ENCODE measurements at regions not wholly inside any gene's neighbourhood (a gene's known extent, or its start where the extent isn't known, plus 50 kb on each side); places are given as distances from the start of the nearest gene placed in this dataset.

DNA sequence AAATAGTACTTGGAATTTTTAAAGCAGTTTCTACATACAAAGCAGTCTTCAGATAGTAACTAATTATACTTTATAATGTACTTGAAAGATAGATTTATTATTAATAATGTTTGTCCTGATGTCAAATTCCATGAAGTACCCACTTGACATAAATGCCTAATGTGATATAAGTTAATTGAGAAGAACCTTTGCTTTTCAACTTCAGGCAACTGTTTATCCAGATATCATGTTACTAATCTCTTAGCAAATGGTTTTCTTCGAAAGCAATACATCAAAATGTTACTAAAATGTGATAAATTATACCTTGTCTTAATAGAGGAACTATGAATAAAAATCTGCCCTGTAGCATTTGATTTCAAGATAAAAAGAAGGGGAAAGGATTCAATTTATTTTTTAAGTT, 146.8 kb upstream of the FBXL17 start:
- TF ChIP-seq, protein P1, sequence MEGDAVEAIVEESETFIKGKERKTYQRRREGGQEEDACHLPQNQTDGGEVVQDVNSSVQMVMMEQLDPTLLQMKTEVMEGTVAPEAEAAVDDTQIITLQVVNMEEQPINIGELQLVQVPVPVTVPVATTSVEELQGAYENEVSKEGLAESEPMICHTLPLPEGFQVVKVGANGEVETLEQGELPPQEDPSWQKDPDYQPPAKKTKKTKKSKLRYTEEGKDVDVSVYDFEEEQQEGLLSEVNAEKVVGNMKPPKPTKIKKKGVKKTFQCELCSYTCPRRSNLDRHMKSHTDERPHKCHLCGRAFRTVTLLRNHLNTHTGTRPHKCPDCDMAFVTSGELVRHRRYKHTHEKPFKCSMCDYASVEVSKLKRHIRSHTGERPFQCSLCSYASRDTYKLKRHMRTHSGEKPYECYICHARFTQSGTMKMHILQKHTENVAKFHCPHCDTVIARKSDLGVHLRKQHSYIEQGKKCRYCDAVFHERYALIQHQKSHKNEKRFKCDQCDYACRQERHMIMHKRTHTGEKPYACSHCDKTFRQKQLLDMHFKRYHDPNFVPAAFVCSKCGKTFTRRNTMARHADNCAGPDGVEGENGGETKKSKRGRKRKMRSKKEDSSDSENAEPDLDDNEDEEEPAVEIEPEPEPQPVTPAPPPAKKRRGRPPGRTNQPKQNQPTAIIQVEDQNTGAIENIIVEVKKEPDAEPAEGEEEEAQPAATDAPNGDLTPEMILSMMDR (IDR thresholded peaks at IDR 0.05; ENCODE audit: insufficient read depth, low read depth, low read length) = no peak
- no peak for TF ChIP-seq EZH2 (IDR thresholded peaks at IDR 0.05; ENCODE audit: insufficient read depth, low read length)
- H3K36me3 Mint-ChIP-seq (ENCODE audit: low read depth, unreplicated experiment) = no peaks in the 10 kb centered on the region
- H3K4me3 Mint-ChIP-seq (ENCODE audit: unreplicated experiment) = no peak overlapping the region

DNA sequence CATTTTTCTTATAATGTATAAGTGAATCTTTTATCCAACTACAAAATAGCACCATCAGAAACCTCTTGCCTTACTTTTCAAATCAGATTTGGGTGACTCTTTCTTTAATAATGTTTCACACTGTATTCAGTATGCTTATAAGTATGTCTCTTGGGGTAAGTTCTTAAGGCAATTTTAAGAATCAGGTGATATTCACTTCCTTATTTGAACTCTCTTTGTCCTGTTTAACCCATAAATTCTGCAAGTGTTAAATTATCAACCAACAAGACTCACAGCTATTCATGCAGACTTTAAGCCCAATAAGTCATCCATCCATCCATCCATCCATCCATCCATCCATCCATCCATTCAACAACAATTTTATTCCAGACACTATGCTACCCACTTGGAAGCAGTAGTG, 142.7 kb upstream of the FBXL17 start:
- no peaks in the 10 kb centered on the region for H3K9me3 ChIP-seq (ENCODE audit: insufficient read depth, low read depth, low read length)
- Mint-ChIP-seq H3K4me3 (ENCODE audit: unreplicated experiment) (no peak overlapping the region), H3K9me3 (ENCODE audit: unreplicated experiment) (peaks cover 5% of the 10 kb centered on the region), H3K27me3 (ENCODE audit: low read depth, unreplicated experiment) (peaks cover 2% of the 10 kb centered on the region), H3K36me3 (ENCODE audit: low read depth, unreplicated experiment) (no peaks in the 10 kb centered on the region), H3K27ac (ENCODE audit: unreplicated experiment) (no peak overlapping the region), H3K4me1 (ENCODE audit: low read depth, unreplicated experiment) (peaks cover 6% of the 10 kb centered on the region)
- H3K4me3 ChIP-seq (ENCODE audit: insufficient read depth, low read depth, low read length) = no peak overlapping the region
- FAIRE-seq (no peak), DNase-seq (ENCODE audit: low read depth) (no peak)
- no peaks in the 10 kb centered on the region for H3K36me3 ChIP-seq (ENCODE audit: insufficient read depth, low read length)
- H3K4me1 ChIP-seq (ENCODE audit: insufficient read depth, low read length) = no peaks in the 10 kb centered on the region
- no peak for TF ChIP-seq EZH2 (IDR thresholded peaks at IDR 0.05; ENCODE audit: insufficient read depth, low read length)
- TF ChIP-seq, protein P1 (IDR thresholded peaks at IDR 0.05; ENCODE audit: insufficient read depth, low read depth, low read length) = no peak
- H3K27ac ChIP-seq (ENCODE audit: low read depth, low read length) = no peak overlapping the region
- H3K4me2 ChIP-seq (ENCODE audit: low read length) = no peak overlapping the region
- H2AFZ ChIP-seq (ENCODE audit: low read depth, low read length) = no peak overlapping the region
- H3K27me3 ChIP-seq (ENCODE audit: insufficient read depth, low read length) = no peaks in the 10 kb centered on the region
- H3K79me2 ChIP-seq (ENCODE audit: insufficient read depth, low read length) = no peaks in the 10 kb centered on the region
- no peaks in the 10 kb centered on the region for H4K20me1 ChIP-seq (ENCODE audit: insufficient read depth, low read length)
- H3K9ac ChIP-seq (ENCODE audit: low read length) = no peak overlapping the region

More for the DNA sequence above, 146.8 kb upstream of the FBXL17 start:
- H3K79me2 ChIP-seq (ENCODE audit: insufficient read depth, low read length) = no peaks in the 10 kb centered on the region
- no peaks in the 10 kb centered on the region for H3K27me3 Mint-ChIP-seq (ENCODE audit: low read depth, unreplicated experiment)
- no peak overlapping the region for H2AFZ ChIP-seq (ENCODE audit: low read depth, low read length)
- no peaks in the 10 kb centered on the region for H3K36me3 ChIP-seq (ENCODE audit: insufficient read depth, low read length)
- H3K9me3 Mint-ChIP-seq (ENCODE audit: unreplicated experiment) = peaks cover 7% of the 10 kb centered on the region
- FAIRE-seq (no peak), DNase-seq (ENCODE audit: low read depth) (no peak)
- H3K9ac ChIP-seq (ENCODE audit: low read length) = no peak overlapping the region
- H3K27ac Mint-ChIP-seq (ENCODE audit: unreplicated experiment) = no peak overlapping the region
- no peak overlapping the region for H3K4me2 ChIP-seq (ENCODE audit: low read length)
- peaks cover 26% of the 10 kb centered on the region for H3K4me1 Mint-ChIP-seq (ENCODE audit: low read depth, unreplicated experiment)
- no peaks in the 10 kb centered on the region for H4K20me1 ChIP-seq (ENCODE audit: insufficient read depth, low read length)
- no peak overlapping the region for H3K27ac ChIP-seq (ENCODE audit: low read depth, low read length)
- H3K4me1 ChIP-seq (ENCODE audit: insufficient read depth, low read length) = no peaks in the 10 kb centered on the region
- H3K4me3 ChIP-seq (ENCODE audit: insufficient read depth, low read depth, low read length) = no peak overlapping the region
- H3K9me3 ChIP-seq (ENCODE audit: insufficient read depth, low read depth, low read length) = no peaks in the 10 kb centered on the region
- H3K27me3 ChIP-seq (ENCODE audit: insufficient read depth, low read length) = no peaks in the 10 kb centered on the region

DNA sequence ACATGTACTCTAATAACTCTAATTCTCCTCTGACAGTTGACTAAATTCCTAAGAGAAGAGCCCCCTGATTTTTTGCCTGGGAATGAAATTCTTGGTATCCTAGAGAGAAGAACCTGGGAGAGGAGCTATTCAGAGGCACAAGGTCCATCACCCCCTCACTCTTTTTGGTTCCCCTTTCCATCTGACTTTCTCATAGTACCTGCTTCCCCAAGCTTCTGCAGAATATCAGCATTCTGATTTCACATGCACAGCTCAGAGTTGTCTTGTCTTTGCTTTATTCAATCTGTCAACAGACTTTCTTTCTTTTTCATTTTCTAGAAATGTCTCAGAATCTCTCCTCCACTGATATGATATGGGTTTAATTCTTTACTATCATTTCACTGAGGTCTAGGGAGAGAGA, 141.5 kb upstream of the FBXL17 start:
- Mint-ChIP-seq H3K36me3 (ENCODE audit: low read depth, unreplicated experiment) (no peaks in the 10 kb centered on the region), H3K27me3 (ENCODE audit: low read depth, unreplicated experiment) (peaks cover 4% of the 10 kb centered on the region), H3K27ac (ENCODE audit: unreplicated experiment) (no peak overlapping the region), H3K4me3 (ENCODE audit: unreplicated experiment) (no peak overlapping the region), H3K9me3 (ENCODE audit: unreplicated experiment) (peaks cover 5% of the 10 kb centered on the region), H3K4me1 (ENCODE audit: low read depth, unreplicated experiment) (no peaks in the 10 kb centered on the region)
- Histone ChIP-seq H3K27me3 (ENCODE audit: insufficient read depth, low read length) (no peaks in the 10 kb centered on the region), H2AFZ (ENCODE audit: low read depth, low read length) (no peak overlapping the region), H3K27ac (ENCODE audit: low read depth, low read length) (no peak overlapping the region), H3K4me3 (ENCODE audit: insufficient read depth, low read depth, low read length) (no peak overlapping the region), H3K79me2 (ENCODE audit: insufficient read depth, low read length) (no peaks in the 10 kb centered on the region), H3K36me3 (ENCODE audit: insufficient read depth, low read length) (no peaks in the 10 kb centered on the region), H3K9ac (ENCODE audit: low read length) (no peak overlapping the region), H3K4me1 (ENCODE audit: insufficient read depth, low read length) (no peaks in the 10 kb centered on the region), H3K4me2 (ENCODE audit: low read length) (no peak overlapping the region), H3K9me3 (ENCODE audit: insufficient read depth, low read depth, low read length) (no peaks in the 10 kb centered on the region), H4K20me1 (ENCODE audit: insufficient read depth, low read length) (no peaks in the 10 kb centered on the region)
- TF ChIP-seq, protein P1 (IDR thresholded peaks at IDR 0.05; ENCODE audit: insufficient read depth, low read depth, low read length) = no peak
- no peak for TF ChIP-seq EZH2 (IDR thresholded peaks at IDR 0.05; ENCODE audit: insufficient read depth, low read length)
- DNase-seq (ENCODE audit: low read depth) (no peak), FAIRE-seq (no peak)

Measured in astrocyte (in vitro differentiated cells and primary cell).